B cell (primary cell): ENCODE measurements at regions not wholly inside any gene's neighbourhood (a gene's known extent, or its start where the extent isn't known, plus 50 kb on each side); places are given as distances from the start of the nearest gene placed in this dataset.

Experiments used
- ATAC-seq: fragments of 200-7000 bp; cut with Tn5 transposase; one replicate; pipeline ENCODE4 v1.10.0; 2021; ENCODE audit warnings: low read depth, mild to moderate bottlenecking, moderate number of reproducible peaks, moderate library complexity
- CTCF ChIA-PET: fragments of 350-600 bp; sonication (Branson Sonifier 250); formaldehyde crosslinking; loops from one replicate; lab custom pipeline; 2021; ENCODE audit warnings: antibody characterized with exemption, inconsistent platforms; lab: Charles Lee
- POLR2A ChIA-PET: fragments of 350-600 bp; sonication (Branson Sonifier 250); formaldehyde crosslinking; loops from one replicate; lab custom pipeline; 2021; ENCODE audit warnings: antibody characterized with exemption; lab: Charles Lee
- DNase-seq: peaks from one replicate; pipeline ENCODE4 v3.0.0; 2013
- H2AFZ ChIP-seq: 2 replicates; pipeline ENCODE4 v1.6.1; 2012; ENCODE audit warnings: mild to moderate bottlenecking, low read depth, low read length; ENCODE audit not compliant: insufficient read depth, poor library complexity, severe bottlenecking
- H3K27ac ChIP-seq, 2 donors: 1 replicate in 1 of 2; 2 replicates in 1 of 2; pipeline ENCODE4 v1.5.1; 2012 to 2013; ENCODE audit warnings: low read length in 2 of 2, mild to moderate bottlenecking in 2 of 2, moderate library complexity in 1 of 2
- H3K27me3 ChIP-seq, 4 experiments: fragments of 200-600 bp in 1 of 4; sonication (generic) in 1 of 4; replicated peaks in 1 of 4; 1 replicate in 2 of 4; 2 replicates in 2 of 4; pipeline versions ENCODE4 v1.6.1 to v1.7.0; 2013 to 2016; ENCODE audit warnings: low read length in 3 of 4, mild to moderate bottlenecking in 2 of 4, mixed read lengths in 1 of 4, moderate library complexity in 1 of 4; ENCODE audit not compliant: insufficient read depth in 4 of 4, control insufficient read depth in 3 of 4; ENCODE audit errors: control extremely low read depth in 1 of 4
- H3K36me3 ChIP-seq, 2 experiments: replicated peaks in 1 of 2; 1 replicate in 1 of 2; 2 replicates in 1 of 2; pipeline versions ENCODE4 v1.6.1 to v1.7.1; 2013; ENCODE audit warnings: low read length in 1 of 2; ENCODE audit not compliant: insufficient read depth in 2 of 2, control insufficient read depth in 1 of 2; ENCODE audit errors: control extremely low read depth in 1 of 2, extremely low read depth in 1 of 2
- H3K4me1 ChIP-seq, 2 donors: fragments of 200-600 bp in 1 of 2; sonication (generic) in 1 of 2; 1 replicate in 1 of 2; 2 replicates in 1 of 2; pipeline versions ENCODE4 v1.5.1 to v1.6.1; 2013 to 2017; ENCODE audit warnings: low read length in 2 of 2; ENCODE audit not compliant: control insufficient read depth in 2 of 2, insufficient read depth in 2 of 2
- H3K4me2 ChIP-seq: replicated peaks from 2 replicates; pipeline ENCODE3; 2012; ENCODE audit warnings: mild to moderate bottlenecking, low read depth, low read length; ENCODE audit not compliant: poor library complexity, severe bottlenecking
- H3K4me3 ChIP-seq, 5 experiments: fragments of 200-600 bp in 1 of 5; sonication (generic) in 1 of 5; 1 replicate in 3 of 5; 2 replicates in 2 of 5; pipeline versions ENCODE4 v1.5.1 to v1.7.0; 2011 to 2016; ENCODE audit warnings: low read length in 4 of 5, mild to moderate bottlenecking in 4 of 5, low read depth in 2 of 5, control low read depth in 1 of 5, moderate library complexity in 1 of 5; ENCODE audit not compliant: insufficient read depth in 1 of 5; ENCODE audit errors: control extremely low read depth in 1 of 5, extremely low read depth in 1 of 5
- H3K79me2 ChIP-seq: fragments of 200-600 bp; sonication (generic); one replicate; pipeline ENCODE4 v1.6.0; 2016; ENCODE audit warnings: low read length; ENCODE audit not compliant: control insufficient read depth, insufficient read depth
- H3K9ac ChIP-seq: fragments of 200-600 bp; sonication (generic); 2 replicates; pipeline ENCODE4 v1.6.1; 2017; ENCODE audit warnings: mild to moderate bottlenecking, low read length, moderate library complexity
- H3K9me3 ChIP-seq, 3 donors: one replicate each; pipeline versions ENCODE4 v1.6.1 to v1.7.1; 2013; ENCODE audit warnings: low read length in 2 of 3; ENCODE audit not compliant: control insufficient read depth in 2 of 3, insufficient read depth in 1 of 3; ENCODE audit errors: control extremely low read depth in 1 of 3
- H4K20me1 ChIP-seq: 2 replicates; pipeline ENCODE4 v1.6.0; 2012; ENCODE audit warnings: mild to moderate bottlenecking, low read length; ENCODE audit not compliant: insufficient read depth, control insufficient read depth, poor library complexity, severe bottlenecking
- H3K27ac Mint-ChIP-seq: one replicate; pipeline ENCODE4 v1.8.0; 2021; ENCODE audit warnings: mixed read lengths
- H3K27me3 Mint-ChIP-seq: one replicate; pipeline ENCODE4 v1.8.0; 2021; ENCODE audit warnings: mixed read lengths
- H3K4me1 Mint-ChIP-seq: one replicate; pipeline ENCODE4 v1.8.0; 2021; ENCODE audit warnings: mixed read lengths
- H3K4me3 Mint-ChIP-seq: one replicate; pipeline ENCODE4 v1.8.0; 2021; ENCODE audit warnings: mixed read lengths
- H3K9me3 Mint-ChIP-seq: one replicate; pipeline ENCODE4 v1.8.0; 2022; ENCODE audit warnings: mixed read lengths; ENCODE audit not compliant: insufficient read depth
- EZH2 ChIP-seq: IDR thresholded peaks from 2 replicates; pipeline ENCODE4 v1.6.1; 2012; ENCODE audit warnings: borderline replicate concordance, low read depth, mild to moderate bottlenecking, moderate library complexity, low read length; ENCODE audit not compliant: insufficient read depth, poor library complexity, severe bottlenecking
- WGBS: methylation state at CpG from one replicate; pipeline ENCODE4 v1.1.5; 2013; ENCODE audit warnings: missing lambda C conversion rate; ENCODE audit not compliant: insufficient coverage; 5-methylcytosine and 5-hydroxymethylcytosine counted together
- intact Hi-C: fragments of 100-400 bp; cut with micrococcal nuclease; formaldehyde crosslinking; loops from one replicate; pipeline ENCODE4 v1.10.0; 2022
- TF ChIP-seq, protein P1 (sequence below): fragments of 200-600 bp; IDR thresholded peaks from one replicate; pipeline ENCODE4 v1.8.0; 2022; ENCODE audit warnings: antibody characterized with exemption, mild to moderate bottlenecking

- Mint-ChIP-seq H3K4me1 (no peaks in the 10 kb centered on the region), H3K27me3 (peaks cover 21% of the 10 kb centered on the region), H3K4me3 (no peak overlapping the region), H3K9me3 (no peaks in the 10 kb centered on the region), H3K27ac (no peak overlapping the region)
- ATAC-seq, result no peak
- no peak overlapping the region for H2AFZ ChIP-seq
- H3K36me3 ChIP-seq, result no peaks in the 10 kb centered on the region
- no peak overlapping the region for H3K4me3 ChIP-seq
- POLR2A ChIA-PET, result no interaction called here
- no peak overlapping the region for H3K27ac ChIP-seq
- WGBS, result 45% methylated on average over 11 of the region's 14 CpGs
- H3K9me3 ChIP-seq, result peaks cover 0 to 10% (median 0%) of the 10 kb centered on the region in 3 donors
- no peak for TF ChIP-seq EZH2
- TF ChIP-seq, protein P1, sequence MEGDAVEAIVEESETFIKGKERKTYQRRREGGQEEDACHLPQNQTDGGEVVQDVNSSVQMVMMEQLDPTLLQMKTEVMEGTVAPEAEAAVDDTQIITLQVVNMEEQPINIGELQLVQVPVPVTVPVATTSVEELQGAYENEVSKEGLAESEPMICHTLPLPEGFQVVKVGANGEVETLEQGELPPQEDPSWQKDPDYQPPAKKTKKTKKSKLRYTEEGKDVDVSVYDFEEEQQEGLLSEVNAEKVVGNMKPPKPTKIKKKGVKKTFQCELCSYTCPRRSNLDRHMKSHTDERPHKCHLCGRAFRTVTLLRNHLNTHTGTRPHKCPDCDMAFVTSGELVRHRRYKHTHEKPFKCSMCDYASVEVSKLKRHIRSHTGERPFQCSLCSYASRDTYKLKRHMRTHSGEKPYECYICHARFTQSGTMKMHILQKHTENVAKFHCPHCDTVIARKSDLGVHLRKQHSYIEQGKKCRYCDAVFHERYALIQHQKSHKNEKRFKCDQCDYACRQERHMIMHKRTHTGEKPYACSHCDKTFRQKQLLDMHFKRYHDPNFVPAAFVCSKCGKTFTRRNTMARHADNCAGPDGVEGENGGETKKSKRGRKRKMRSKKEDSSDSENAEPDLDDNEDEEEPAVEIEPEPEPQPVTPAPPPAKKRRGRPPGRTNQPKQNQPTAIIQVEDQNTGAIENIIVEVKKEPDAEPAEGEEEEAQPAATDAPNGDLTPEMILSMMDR, result no peak
- H3K4me2 ChIP-seq, result no peak overlapping the region
- no peaks in the 10 kb centered on the region for H3K79me2 ChIP-seq
- H3K9ac ChIP-seq, result no peak overlapping the region
- no peaks in the 10 kb centered on the region for H4K20me1 ChIP-seq
- CTCF ChIA-PET, result no interaction called here
- H3K27me3 ChIP-seq, result peaks cover 0 to 15% (median 3%) of the 10 kb centered on the region in 4 experiments
- DNase-seq, result no peak
- no peaks in the 10 kb centered on the region for H3K4me1 ChIP-seq
- intact Hi-C loops, result no loop called here
These were observed 65.0 kb downstream of the NOL4 start for GRCh38 chr18:34159691-34160185.

DNA sequence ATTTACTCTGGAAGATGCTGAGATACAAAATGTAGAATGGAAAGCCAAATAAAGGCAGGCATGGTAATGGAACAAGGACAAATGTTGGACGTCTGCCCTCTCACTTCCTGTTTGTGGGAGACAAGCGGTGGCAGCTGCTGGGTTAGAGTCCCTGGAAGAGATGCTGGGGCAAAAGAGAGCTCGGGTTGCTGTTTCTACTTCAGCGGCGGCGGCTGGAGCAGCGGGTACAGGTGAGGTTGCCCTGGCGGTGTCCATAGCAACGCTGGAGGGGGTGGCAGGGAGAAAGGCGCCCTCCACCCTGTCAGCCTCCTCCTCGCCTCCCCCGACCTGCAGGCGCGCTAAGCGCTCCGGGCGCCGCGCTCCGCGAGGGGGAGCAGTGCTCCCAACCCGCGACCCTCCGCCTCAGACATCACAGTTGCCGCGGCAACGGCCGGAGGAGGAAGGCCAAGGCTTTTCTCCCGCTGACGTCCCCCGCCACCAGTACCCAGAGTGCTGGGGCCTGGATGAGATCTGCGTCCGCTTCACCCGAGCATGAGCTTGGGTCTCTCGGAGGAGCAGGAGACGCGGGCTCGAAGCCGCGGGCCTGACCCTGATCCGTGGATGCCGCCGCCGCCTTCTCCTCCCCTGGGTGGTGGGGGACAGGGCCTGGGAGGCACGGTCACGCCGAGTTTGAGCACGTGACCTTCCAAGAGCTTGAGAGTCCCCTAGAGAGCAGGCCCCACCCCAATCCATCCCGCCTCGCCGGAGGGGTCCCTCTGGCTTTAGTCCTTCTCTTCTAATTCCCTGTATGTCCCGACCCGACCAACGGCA is 65.6 kb downstream of the NOL4 start:
- no peak for ATAC-seq

More for the DNA sequence above, 65.6 kb downstream of the NOL4 start:
- no peak overlapping the region for H3K4me3 ChIP-seq
- TF ChIP-seq EZH2, result no peak
- TF ChIP-seq, protein P1, result no peak
- H3K9me3 ChIP-seq, result peaks cover 0 to 10% (median 0%) of the 10 kb centered on the region in 3 donors
- no peak overlapping the region for H3K9ac ChIP-seq
- H3K27me3 Mint-ChIP-seq, result peaks cover 21% of the 10 kb centered on the region
- H3K4me1 Mint-ChIP-seq, result peaks cover 2% of the 10 kb centered on the region
- ChIA-PET POLR2A (no interaction called here), CTCF (interaction anchor here (0.6 kb wide), 1 partner anchor 249 kb away, joined by 3 read pairs; no protein-coding TSS in a partner anchor)
- H3K27ac Mint-ChIP-seq, result no peak overlapping the region
- no peak overlapping the region for H3K4me2 ChIP-seq
- no peaks in the 10 kb centered on the region for H3K9me3 Mint-ChIP-seq
- H3K27ac ChIP-seq, result no peak overlapping the region
- no peak overlapping the region for H3K4me3 Mint-ChIP-seq
- H3K36me3 ChIP-seq, result no peaks in the 10 kb centered on the region
- DNase-seq, result peak; percentile 1
- intact Hi-C loops, result no loop called here
- H3K4me1 ChIP-seq, result no peaks in the 10 kb centered on the region
- no peak overlapping the region for H2AFZ ChIP-seq
- no peaks in the 10 kb centered on the region for H3K79me2 ChIP-seq
- H4K20me1 ChIP-seq, result no peaks in the 10 kb centered on the region
- WGBS, result 11% methylated on average over 54 of the region's 54 CpGs
- peaks cover 0 to 15% (median 3%) of the 10 kb centered on the region in 4 experiments for H3K27me3 ChIP-seq
